NCI-H1930 (cell line): ENCODE measurements at regions not wholly inside any gene's neighbourhood (a gene's known extent, or its start where the extent isn't known, plus 50 kb on each side); places are given as distances from the start of the nearest gene placed in this dataset.
"Not testable (repeated sequence)": the region's sequence is repeated elsewhere in the genome, so short reads cannot be mapped to it uniquely, and the experiment has no call there.

ENCODE experiments used
- DNase-seq, 2 experiments: peaks; one replicate each; lab custom pipeline; 2025; lab: John Stamatoyannopoulos, UW

GRCh38 chr14:41289025-41289424 is 317.7 kb upstream of the LRFN5 start:
- no peak for DNase-seq

DNA sequence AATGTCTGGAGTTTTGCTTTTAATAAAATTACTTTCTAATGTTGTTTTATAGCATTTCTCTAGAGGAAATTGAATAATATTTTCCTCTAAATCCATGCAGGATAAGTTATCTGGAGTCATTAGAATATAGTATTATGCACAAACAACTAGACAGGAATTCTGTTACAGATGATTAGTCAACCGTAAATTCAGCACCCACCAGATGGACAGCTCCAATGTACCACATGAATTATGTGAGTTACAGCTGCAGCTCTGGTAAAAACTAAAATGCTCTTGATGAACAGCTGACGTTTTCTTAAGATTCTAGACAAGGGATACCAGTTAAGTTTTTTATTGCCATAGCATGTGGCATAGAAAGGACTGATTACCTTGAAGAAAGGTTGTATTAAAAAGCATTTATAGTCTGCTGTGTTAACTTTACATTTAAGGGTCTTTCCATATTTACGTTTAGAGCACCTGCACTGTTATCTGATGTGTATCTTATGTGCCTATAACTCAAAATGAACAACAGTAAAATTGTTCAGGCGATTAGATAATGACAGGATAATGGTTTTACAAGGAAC is 321.4 kb upstream of the LRFN5 start:
- peak; percentile 71 to 75 for DNase-seq

- no peak for DNase-seq
Observed at GRCh38 chr14:41280745-41281144, 325.9 kb upstream of the LRFN5 start.

DNA sequence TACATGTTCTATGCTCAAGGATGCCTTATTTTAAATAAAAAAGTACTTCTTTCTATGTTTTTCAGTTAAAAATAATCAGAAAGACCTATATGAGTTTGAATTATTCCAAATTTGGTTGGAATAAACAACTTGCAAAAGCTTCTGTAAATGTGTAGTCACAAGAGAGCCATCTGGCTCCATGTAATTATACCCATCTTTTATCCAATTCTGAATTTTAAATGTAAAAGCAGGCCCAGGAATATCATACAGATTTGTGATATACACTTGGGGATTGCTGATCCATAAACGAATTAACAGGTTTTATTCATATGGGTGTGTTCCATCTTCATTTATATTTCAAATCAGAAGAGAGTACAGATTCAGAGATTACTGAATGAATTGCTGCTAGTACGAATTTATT is 329.2 kb upstream of the LRFN5 start:
- DNase-seq: no peak

- no peak for DNase-seq
Observed at GRCh38 chr14:41257476-41257875, 349.2 kb upstream of the LRFN5 start.

GRCh38 chr14:41235466-41235865 is 371.2 kb upstream of the LRFN5 start:
- no peak for DNase-seq

DNA sequence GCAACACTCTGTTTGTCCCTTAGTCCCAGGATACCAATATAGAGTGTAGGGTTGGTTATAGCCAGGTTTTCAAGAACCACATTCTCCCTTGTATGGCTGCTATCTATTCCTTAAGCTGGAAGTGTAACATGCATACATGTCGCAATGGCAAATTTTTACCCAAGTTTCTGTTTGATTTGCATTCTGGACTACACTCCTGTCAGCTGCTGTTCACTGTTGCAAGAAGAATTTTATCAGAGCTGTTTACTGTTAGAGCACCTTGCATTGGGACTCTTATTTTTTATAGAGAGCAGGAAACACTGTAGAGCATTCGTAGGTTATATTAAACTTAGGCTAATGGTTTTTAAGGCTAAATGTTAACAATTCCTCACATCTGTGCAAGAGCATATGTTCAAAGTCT is 376.0 kb upstream of the LRFN5 start:
- DNase-seq: no peak

- no peak for DNase-seq
Observed at GRCh38 chr14:41229824-41230223, 376.9 kb upstream of the LRFN5 start.

DNA sequence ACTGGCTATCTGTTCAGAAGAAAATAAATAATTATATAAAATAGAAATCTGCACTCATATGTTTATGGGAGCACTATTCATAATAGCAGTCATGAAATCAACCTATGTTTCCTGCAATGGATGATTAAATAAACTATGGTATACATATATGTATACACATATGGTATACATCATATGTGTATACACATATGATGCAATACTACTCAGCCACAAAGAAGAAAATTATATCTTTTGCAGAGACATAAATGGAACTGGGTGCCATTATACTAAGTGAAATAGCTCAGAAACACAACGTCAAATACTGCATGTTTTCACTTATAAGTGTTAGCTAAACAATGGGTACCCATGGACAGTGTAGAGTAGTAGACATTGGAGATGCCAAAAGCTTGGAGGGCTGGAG is 381.2 kb upstream of the LRFN5 start:
- DNase-seq: no peak

DNA sequence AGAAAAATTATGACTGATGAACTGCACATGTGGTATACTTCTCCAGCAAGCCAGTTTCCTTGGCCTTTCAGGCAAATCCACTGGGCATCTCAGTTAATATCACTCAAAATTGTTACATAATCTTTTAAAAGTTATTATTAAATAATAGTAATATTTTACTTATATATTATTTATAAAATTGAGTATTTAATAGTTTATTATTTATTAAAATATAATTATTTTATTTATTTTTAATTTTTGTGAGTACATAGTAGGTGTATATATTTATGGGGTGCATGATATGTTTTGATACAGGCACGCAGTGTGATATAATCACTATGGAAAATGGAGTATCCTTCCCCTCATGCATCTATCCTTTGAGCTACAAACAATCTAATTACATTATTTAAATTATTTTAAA is 384.1 kb upstream of the LRFN5 start:
- no peak for DNase-seq

DNA sequence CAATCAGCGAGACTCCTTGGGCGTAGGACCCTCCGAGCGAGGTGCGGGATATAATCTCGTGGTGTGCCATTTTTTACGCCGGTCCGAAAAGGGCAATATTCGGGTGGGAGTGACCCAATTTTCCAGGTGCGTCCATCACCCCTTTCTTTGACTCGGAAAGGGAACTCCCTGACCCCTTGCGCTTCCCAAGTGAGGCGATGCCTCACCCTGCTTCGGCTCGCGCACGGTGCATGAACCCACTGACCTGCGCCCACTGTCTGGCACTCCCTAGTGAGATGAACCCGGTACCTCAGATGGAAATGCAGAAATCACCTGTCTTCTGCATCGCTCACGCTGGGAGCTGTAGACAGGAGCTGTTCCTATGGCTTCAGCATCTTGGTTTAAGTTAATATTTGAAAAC is 391.7 kb upstream of the LRFN5 start:
- DNase-seq: not testable (repeated sequence)

GRCh38 chr14:41201696-41202095 is 405.0 kb upstream of the LRFN5 start:
- no peak for DNase-seq

DNA sequence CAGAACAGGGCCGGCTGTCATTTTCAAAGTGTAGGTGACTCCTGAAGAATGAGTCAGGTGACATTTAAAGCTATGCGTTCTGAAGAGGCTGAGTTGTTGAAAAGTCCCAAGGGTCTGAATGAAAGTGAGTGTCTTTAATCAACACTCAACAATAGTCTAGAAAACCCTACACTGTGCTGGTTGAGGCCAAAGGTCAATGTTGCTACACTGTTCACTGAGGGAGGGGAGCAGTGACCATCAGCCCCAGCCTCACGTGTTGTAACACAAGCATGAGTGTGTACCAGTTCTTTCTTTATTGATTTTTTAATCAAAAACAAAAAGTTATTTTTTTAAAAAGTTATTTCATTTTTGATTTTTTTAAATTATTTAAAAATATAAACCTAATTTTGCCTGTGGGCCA is 418.8 kb upstream of the LRFN5 start:
- no peak for DNase-seq

GRCh38 chr14:41171045-41171444 is 435.6 kb upstream of the LRFN5 start:
- no peak for DNase-seq

DNA sequence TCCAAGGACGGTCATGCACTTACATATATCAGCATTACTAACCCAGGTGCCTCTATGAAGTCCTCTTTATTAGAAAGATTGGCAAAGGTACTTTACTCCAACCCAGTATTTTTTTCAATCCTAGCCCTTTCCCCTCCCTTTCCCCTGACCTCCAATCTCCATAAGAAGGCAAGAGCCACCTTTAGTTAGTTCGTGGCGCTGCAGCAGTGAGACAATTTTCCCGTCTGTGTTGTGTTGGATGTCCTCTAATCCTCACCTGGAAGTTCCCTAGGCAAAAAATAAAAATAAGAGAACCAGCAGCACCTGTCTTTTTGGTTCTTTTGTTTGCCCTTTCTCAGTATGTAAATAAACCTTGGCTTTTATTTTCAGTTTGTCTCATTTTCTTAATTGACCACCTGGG is 439.6 kb upstream of the LRFN5 start:
- DNase-seq: no peak

DNA sequence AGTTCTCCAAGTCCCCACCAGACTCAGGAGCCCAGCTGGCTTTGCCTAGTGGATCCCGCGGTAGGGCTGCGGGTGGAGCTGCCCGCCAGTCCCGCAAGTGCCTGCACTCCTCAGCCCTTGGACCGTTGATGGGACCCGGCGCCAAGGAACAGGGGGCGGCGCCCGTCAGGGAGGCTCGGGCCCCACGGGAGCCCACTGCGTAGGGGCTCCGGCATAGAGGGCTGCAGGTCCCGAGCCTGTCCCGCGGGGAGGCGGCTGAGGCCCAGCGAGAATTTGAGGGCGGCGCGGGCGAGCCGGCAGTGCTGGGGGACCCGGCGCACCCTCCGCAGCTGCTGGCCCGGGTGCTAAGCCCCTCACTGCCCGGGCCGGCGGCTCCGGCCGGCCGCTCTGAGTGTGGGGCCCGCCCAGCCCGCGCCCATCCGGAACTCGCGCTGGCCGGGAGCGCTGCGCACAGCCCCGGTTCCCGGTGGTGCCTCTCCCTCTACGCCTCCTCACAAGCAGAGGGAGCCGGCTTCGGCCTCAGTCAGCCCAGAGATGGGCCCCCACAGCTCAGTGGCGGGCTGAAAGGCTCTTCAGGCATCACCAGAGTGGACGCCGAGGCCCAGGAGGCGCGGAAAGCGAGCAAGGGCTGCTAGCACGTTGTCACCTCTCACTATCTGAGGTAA is 452.4 kb upstream of the LRFN5 start:
- DNase-seq: no peak

DNA sequence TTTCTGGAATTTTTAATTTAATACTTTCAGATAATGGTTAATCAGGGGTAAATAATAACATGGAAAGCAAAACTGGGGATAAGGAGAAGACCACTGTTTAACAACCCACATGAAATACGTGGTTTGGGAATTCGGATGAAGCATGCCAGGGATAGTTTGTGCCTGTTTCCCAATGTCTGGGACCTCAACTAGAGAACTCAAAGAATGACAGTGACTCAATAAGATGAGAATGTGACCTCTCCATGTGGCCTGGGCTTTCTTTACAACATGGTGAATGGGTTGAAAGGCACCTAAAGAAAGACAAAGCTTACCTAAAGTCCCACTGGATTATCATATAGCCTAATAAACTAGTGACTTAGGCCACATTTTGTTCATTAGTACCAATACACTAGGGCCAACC is 460.3 kb upstream of the LRFN5 start:
- no peak for DNase-seq

- DNase-seq: no peak
Observed at GRCh38 chr14:41144370-41144769, 462.3 kb upstream of the LRFN5 start.

DNA sequence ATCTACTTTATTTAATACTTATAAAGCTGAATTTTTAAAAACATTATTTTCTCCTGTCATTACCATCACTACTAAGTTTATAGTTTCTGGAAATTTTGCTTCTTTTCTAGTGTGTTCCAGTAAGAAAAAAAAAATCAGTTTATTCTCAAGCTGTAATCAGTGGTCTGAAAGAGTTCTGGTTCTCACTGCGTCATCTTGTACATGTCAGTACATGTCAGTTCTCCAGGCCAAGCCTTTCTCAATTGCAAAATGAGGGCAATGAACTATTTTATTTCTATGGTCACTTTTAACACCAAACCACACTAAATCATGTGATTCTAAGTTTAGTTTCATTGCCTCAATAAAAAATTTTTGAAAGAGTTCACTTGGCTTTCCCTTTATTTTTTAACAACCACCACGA is 468.9 kb upstream of the LRFN5 start:
- DNase-seq: no peak

DNA sequence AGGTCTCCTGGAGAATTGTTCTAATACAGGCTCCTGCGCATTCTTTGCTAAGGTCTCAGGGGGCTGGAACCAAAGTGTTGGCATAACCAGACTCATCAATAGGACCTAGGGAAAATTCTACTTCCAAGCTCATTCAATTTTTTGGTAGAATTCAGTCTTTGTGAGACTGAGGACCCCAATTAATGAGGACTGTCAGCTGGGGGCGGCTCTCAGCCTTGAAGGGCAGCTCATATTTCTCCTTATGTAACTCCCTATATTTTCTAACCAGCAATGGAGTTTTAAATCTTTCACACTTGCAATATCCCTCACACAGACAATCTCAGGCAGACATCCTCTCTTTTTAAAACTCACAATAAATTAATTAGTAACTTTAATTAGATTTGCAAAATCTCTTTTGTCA is 476.4 kb upstream of the LRFN5 start:
- no peak for DNase-seq

DNA sequence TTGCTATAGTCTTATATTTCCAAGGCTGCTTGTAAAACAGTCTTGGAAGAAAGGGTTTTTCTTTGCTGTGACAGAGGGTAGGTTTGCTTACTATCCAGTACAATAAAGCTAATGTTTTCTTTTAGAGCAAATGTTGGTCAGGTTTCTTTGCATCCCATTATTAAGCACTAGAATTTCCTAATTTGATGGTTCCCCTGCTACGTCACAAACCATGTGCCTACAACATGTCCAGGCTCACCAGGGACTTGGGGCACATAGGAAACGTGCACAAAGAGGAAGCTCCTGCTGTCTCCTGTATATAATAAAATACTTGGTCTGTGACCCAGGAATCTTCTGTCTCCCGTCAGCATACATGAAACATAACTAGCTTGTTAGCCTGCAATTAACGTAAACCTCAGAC is 486.3 kb upstream of the LRFN5 start:
- DNase-seq: no peak

GRCh38 chr14:41096131-41096530 is 510.5 kb upstream of the LRFN5 start:
- no peak for DNase-seq

DNA sequence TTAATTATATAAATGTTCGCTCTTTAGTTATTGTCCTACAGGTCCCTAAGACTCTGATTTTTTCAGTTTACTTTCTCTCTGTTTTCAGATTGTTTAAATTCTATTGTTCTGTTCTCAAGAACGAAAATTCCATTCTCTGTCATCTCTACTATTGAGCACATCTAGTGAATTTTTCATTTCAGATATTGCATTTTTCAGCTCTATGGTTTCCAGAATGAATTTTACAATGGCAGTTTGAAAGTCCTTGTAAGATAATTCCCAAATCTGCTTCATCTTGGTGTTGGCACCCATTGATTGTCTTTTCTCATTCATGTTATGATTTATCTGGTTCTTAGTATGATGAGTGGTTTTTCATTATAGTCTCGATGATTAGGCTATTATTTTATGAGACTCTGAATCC is 519.6 kb upstream of the LRFN5 start:
- no peak for DNase-seq

DNA sequence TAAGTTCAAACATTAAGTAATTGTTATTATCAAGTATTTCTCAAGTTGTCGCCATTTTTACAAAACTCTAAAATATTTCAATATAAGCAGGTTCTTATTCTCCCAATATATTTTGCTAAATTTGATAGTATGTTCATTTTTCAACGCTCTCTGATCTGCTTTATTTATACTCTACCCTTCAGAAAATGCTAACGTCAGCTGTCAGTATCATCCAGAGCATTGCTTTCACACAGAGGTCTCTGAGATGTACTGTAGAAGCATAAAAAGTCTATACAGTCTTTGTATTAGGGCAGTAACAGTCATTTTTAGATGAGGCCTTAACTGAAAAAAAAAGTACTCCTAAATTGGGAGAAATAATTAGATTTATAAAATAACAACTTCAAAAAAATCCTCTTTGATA is 533.1 kb upstream of the LRFN5 start:
- no peak for DNase-seq
